GM12872 (cell line): ENCODE measurements at regions not wholly inside any gene's neighbourhood (a gene's known extent, or its start where the extent isn't known, plus 50 kb on each side); places are given as distances from the start of the nearest gene placed in this dataset.

Source experiments
- CTCF ChIP-seq: IDR thresholded peaks from 3 replicates; pipeline ENCODE4 v1.5.1; 2011; ENCODE audit warnings: low read depth, mild to moderate bottlenecking, low read length, moderate library complexity; ENCODE audit not compliant: insufficient read depth

- no peak for TF ChIP-seq CTCF
These were observed 372.1 kb upstream of the FAR2 start for GRCh38 chr12:28776913-28777422.

GRCh38 chr12:28777603-28778365 is 371.3 kb upstream of the FAR2 start:
- no peak for TF ChIP-seq CTCF

- TF ChIP-seq CTCF = no peak
These were observed 369.0 kb upstream of the FAR2 start for GRCh38 chr12:28780096-28780495.

- TF ChIP-seq CTCF = no peak
These were observed 368.1 kb upstream of the FAR2 start for GRCh38 chr12:28780960-28781359.

GRCh38 chr12:28781671-28782652 is 367.1 kb upstream of the FAR2 start:
- TF ChIP-seq CTCF = no peak

- no peak for TF ChIP-seq CTCF
These were observed 366.3 kb upstream of the FAR2 start for GRCh38 chr12:28782812-28783211.

- no peak for TF ChIP-seq CTCF
These were observed 361.9 kb upstream of the FAR2 start for GRCh38 chr12:28787151-28787550.
